ENCODE measurements at regions not wholly inside any gene's neighbourhood (a gene's known extent, or its start where the extent isn't known, plus 50 kb on each side); places are given as distances from the start of the nearest gene placed in this dataset.

GRCh38 chr9:81293651-81294050 lies 395.7 kb downstream of the TLE1 start:
- Histone ChIP-seq H3K36me3 (ENCODE audit: control insufficient read depth in 2 of 2, insufficient read depth in 2 of 2, low read length in 1 of 2) (no peaks in the 10 kb centered on the region), H3K4me1 (ENCODE audit: control insufficient read depth in 2 of 2, insufficient read depth in 2 of 2, low read length in 2 of 2) (no peaks in the 10 kb centered on the region), H3K9me3 (ENCODE audit: control insufficient read depth in 2 of 2, insufficient read depth in 1 of 2, low read length in 1 of 2) (no peaks in the 10 kb centered on the region), H3K27ac (ENCODE audit: low read depth in 1 of 2, low read length in 1 of 2) (no peak overlapping the region), H3K4me3 (ENCODE audit: low read length in 2 of 2) (no peak overlapping the region), H3K27me3 (ENCODE audit: control insufficient read depth in 2 of 2, insufficient read depth in 1 of 2, low read length in 1 of 2) (no peaks in the 10 kb centered on the region)
- DNase-seq (ENCODE audit: low read depth in 6 of 9, low spot score in 9 of 9), result no peak

GRCh38 chr9:81292056-81292805 lies 397.1 kb downstream of the TLE1 start:
- H3K27ac ChIP-seq (ENCODE audit: low read depth in 1 of 2, low read length in 1 of 2), result no peak overlapping the region
- H3K4me3 ChIP-seq (ENCODE audit: low read length in 2 of 2), result no peak overlapping the region
- DNase-seq (ENCODE audit: low read depth in 6 of 9, low spot score in 9 of 9), result no peak
- whole genome bisulfite sequencing, result 95% methylated on average over 7 of the region's 7 CpGs
- no peaks in the 10 kb centered on the region for H3K27me3 ChIP-seq (ENCODE audit: control insufficient read depth in 2 of 2, insufficient read depth in 1 of 2, low read length in 1 of 2)
- no peaks in the 10 kb centered on the region for H3K9me3 ChIP-seq (ENCODE audit: control insufficient read depth in 2 of 2, insufficient read depth in 1 of 2, low read length in 1 of 2)
- no peaks in the 10 kb centered on the region for H3K4me1 ChIP-seq (ENCODE audit: control insufficient read depth in 2 of 2, insufficient read depth in 2 of 2, low read length in 2 of 2)
- no peaks in the 10 kb centered on the region for H3K36me3 ChIP-seq (ENCODE audit: control insufficient read depth in 2 of 2, insufficient read depth in 2 of 2, low read length in 1 of 2)

- H3K27ac ChIP-seq (ENCODE audit: low read depth in 1 of 2, low read length in 1 of 2), result no peak overlapping the region
- H3K27me3 ChIP-seq (ENCODE audit: control insufficient read depth in 2 of 2, insufficient read depth in 1 of 2, low read length in 1 of 2), result no peaks in the 10 kb centered on the region
- no peak overlapping the region for H3K4me3 ChIP-seq (ENCODE audit: low read length in 2 of 2)
- DNase-seq (ENCODE audit: low read depth in 6 of 9, low spot score in 9 of 9), result peak in 1 of 9 donors; percentile 28
- WGBS, result 89% methylated on average over 1 of the region's 1 CpG
- no peaks in the 10 kb centered on the region for H3K9me3 ChIP-seq (ENCODE audit: control insufficient read depth in 2 of 2, insufficient read depth in 1 of 2, low read length in 1 of 2)
- no peaks in the 10 kb centered on the region for H3K4me1 ChIP-seq (ENCODE audit: control insufficient read depth in 2 of 2, insufficient read depth in 2 of 2, low read length in 2 of 2)
- H3K36me3 ChIP-seq (ENCODE audit: control insufficient read depth in 2 of 2, insufficient read depth in 2 of 2, low read length in 1 of 2), result no peaks in the 10 kb centered on the region
These were observed 399.7 kb downstream of the TLE1 start for GRCh38 chr9:81289622-81290021.

- DNase-seq (ENCODE audit: low read depth in 6 of 9, low spot score in 9 of 9), result no peak
- no peaks in the 10 kb centered on the region for H3K4me1 ChIP-seq (ENCODE audit: control insufficient read depth in 2 of 2, insufficient read depth in 2 of 2, low read length in 2 of 2)
- no peaks in the 10 kb centered on the region for H3K27me3 ChIP-seq (ENCODE audit: control insufficient read depth in 2 of 2, insufficient read depth in 1 of 2, low read length in 1 of 2)
- H3K9me3 ChIP-seq (ENCODE audit: control insufficient read depth in 2 of 2, insufficient read depth in 1 of 2, low read length in 1 of 2), result peaks cover 0 to 3% of the 10 kb centered on the region in 2 donors
- no peak overlapping the region for H3K4me3 ChIP-seq (ENCODE audit: low read length in 2 of 2)
- H3K27ac ChIP-seq (ENCODE audit: low read depth in 1 of 2, low read length in 1 of 2), result no peak overlapping the region
- H3K36me3 ChIP-seq (ENCODE audit: control insufficient read depth in 2 of 2, insufficient read depth in 2 of 2, low read length in 1 of 2), result no peaks in the 10 kb centered on the region
- 92% methylated on average over 1 of the region's 1 CpG for WGBS
These were observed 421.3 kb downstream of the TLE1 start for GRCh38 chr9:81268048-81268447.

- DNase-seq (ENCODE audit: low read depth in 6 of 9, low spot score in 9 of 9), result no peak
- Histone ChIP-seq H3K27ac (ENCODE audit: low read depth in 1 of 2, low read length in 1 of 2) (no peak overlapping the region), H3K36me3 (ENCODE audit: control insufficient read depth in 2 of 2, insufficient read depth in 2 of 2, low read length in 1 of 2) (no peaks in the 10 kb centered on the region), H3K4me1 (ENCODE audit: control insufficient read depth in 2 of 2, insufficient read depth in 2 of 2, low read length in 2 of 2) (no peaks in the 10 kb centered on the region), H3K4me3 (ENCODE audit: low read length in 2 of 2) (no peak overlapping the region), H3K9me3 (ENCODE audit: control insufficient read depth in 2 of 2, insufficient read depth in 1 of 2, low read length in 1 of 2) (peaks cover 0 to 3% of the 10 kb centered on the region in 2 donors), H3K27me3 (ENCODE audit: control insufficient read depth in 2 of 2, insufficient read depth in 1 of 2, low read length in 1 of 2) (no peaks in the 10 kb centered on the region)
These were observed 422.7 kb downstream of the TLE1 start for GRCh38 chr9:81266674-81267073.

- no peak overlapping the region for H3K27ac ChIP-seq (ENCODE audit: low read depth in 1 of 2, low read length in 1 of 2)
- DNase-seq (ENCODE audit: low read depth in 6 of 9, low spot score in 9 of 9), result no peak
- H3K4me3 ChIP-seq (ENCODE audit: low read length in 2 of 2), result no peak overlapping the region
- H3K9me3 ChIP-seq (ENCODE audit: control insufficient read depth in 2 of 2, insufficient read depth in 1 of 2, low read length in 1 of 2), result peaks cover 0 to 3% of the 10 kb centered on the region in 2 donors
- WGBS, result 94% methylated on average over 2 of the region's 2 CpGs
- H3K4me1 ChIP-seq (ENCODE audit: control insufficient read depth in 2 of 2, insufficient read depth in 2 of 2, low read length in 2 of 2), result no peaks in the 10 kb centered on the region
- H3K27me3 ChIP-seq (ENCODE audit: control insufficient read depth in 2 of 2, insufficient read depth in 1 of 2, low read length in 1 of 2), result no peaks in the 10 kb centered on the region
- H3K36me3 ChIP-seq (ENCODE audit: control insufficient read depth in 2 of 2, insufficient read depth in 2 of 2, low read length in 1 of 2), result no peaks in the 10 kb centered on the region
These were observed 423.3 kb downstream of the TLE1 start for GRCh38 chr9:81266086-81266485.

- no peaks in the 10 kb centered on the region for H3K36me3 ChIP-seq (ENCODE audit: control insufficient read depth in 2 of 2, insufficient read depth in 2 of 2, low read length in 1 of 2)
- DNase-seq (ENCODE audit: low read depth in 6 of 9, low spot score in 9 of 9), result no peak
- H3K27me3 ChIP-seq (ENCODE audit: control insufficient read depth in 2 of 2, insufficient read depth in 1 of 2, low read length in 1 of 2), result no peaks in the 10 kb centered on the region
- no peaks in the 10 kb centered on the region for H3K4me1 ChIP-seq (ENCODE audit: control insufficient read depth in 2 of 2, insufficient read depth in 2 of 2, low read length in 2 of 2)
- WGBS, result 90% methylated on average over 5 of the region's 5 CpGs
- no peak overlapping the region for H3K27ac ChIP-seq (ENCODE audit: low read depth in 1 of 2, low read length in 1 of 2)
- H3K4me3 ChIP-seq (ENCODE audit: low read length in 2 of 2), result no peak overlapping the region
- H3K9me3 ChIP-seq (ENCODE audit: control insufficient read depth in 2 of 2, insufficient read depth in 1 of 2, low read length in 1 of 2), result no peaks in the 10 kb centered on the region
These were observed 424.8 kb downstream of the TLE1 start for GRCh38 chr9:81264516-81264915.

GRCh38 chr9:81259896-81260295 lies 429.5 kb downstream of the TLE1 start:
- Histone ChIP-seq H3K4me3 (ENCODE audit: low read length in 2 of 2) (no peak overlapping the region), H3K36me3 (ENCODE audit: control insufficient read depth in 2 of 2, insufficient read depth in 2 of 2, low read length in 1 of 2) (no peaks in the 10 kb centered on the region), H3K9me3 (ENCODE audit: control insufficient read depth in 2 of 2, insufficient read depth in 1 of 2, low read length in 1 of 2) (no peaks in the 10 kb centered on the region), H3K27me3 (ENCODE audit: control insufficient read depth in 2 of 2, insufficient read depth in 1 of 2, low read length in 1 of 2) (no peaks in the 10 kb centered on the region), H3K4me1 (ENCODE audit: control insufficient read depth in 2 of 2, insufficient read depth in 2 of 2, low read length in 2 of 2) (no peaks in the 10 kb centered on the region), H3K27ac (ENCODE audit: low read depth in 1 of 2, low read length in 1 of 2) (no peak overlapping the region)
- WGBS, result 98% methylated on average over 2 of the region's 2 CpGs
- no peak for DNase-seq (ENCODE audit: low read depth in 6 of 9, low spot score in 9 of 9)

- Histone ChIP-seq H3K27ac (ENCODE audit: low read depth in 1 of 2, low read length in 1 of 2) (no peak overlapping the region), H3K4me1 (ENCODE audit: control insufficient read depth in 2 of 2, insufficient read depth in 2 of 2, low read length in 2 of 2) (no peaks in the 10 kb centered on the region), H3K36me3 (ENCODE audit: control insufficient read depth in 2 of 2, insufficient read depth in 2 of 2, low read length in 1 of 2) (no peaks in the 10 kb centered on the region), H3K27me3 (ENCODE audit: control insufficient read depth in 2 of 2, insufficient read depth in 1 of 2, low read length in 1 of 2) (no peaks in the 10 kb centered on the region), H3K9me3 (ENCODE audit: control insufficient read depth in 2 of 2, insufficient read depth in 1 of 2, low read length in 1 of 2) (no peaks in the 10 kb centered on the region), H3K4me3 (ENCODE audit: low read length in 2 of 2) (no peak overlapping the region)
- DNase-seq (ENCODE audit: low read depth in 6 of 9, low spot score in 9 of 9), result no peak
These were observed 433.0 kb downstream of the TLE1 start for GRCh38 chr9:81256368-81256767.
